ENCODE measurements at regions not wholly inside any gene's neighbourhood (a gene's known extent, or its start where the extent isn't known, plus 50 kb on each side); places are given as distances from the start of the nearest gene placed in this dataset.

DNA sequence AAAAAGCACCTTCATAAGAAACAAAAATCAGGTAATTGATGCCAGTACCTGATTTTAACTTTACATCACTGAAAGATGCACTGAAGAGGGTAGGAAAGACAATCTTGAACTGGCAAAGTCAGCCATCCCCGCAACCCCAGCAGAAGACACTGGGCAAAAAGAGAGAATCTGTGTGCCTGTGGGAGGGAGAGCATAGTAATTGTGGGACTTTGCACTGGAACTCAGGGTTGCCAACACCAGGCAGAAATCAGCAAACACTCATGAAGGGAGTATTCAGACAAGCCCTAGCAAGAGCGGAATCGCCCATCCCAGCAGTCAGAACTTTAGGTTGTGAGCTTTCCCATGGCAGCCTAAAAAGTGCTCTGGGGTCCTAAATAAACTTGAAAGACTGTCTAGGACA lies 344.6 kb upstream of the GJE1 start:
- H3K4me3 ChIP-seq (ENCODE audit: insufficient read depth, low read length, poor library complexity, severe bottlenecking): no peak overlapping the region
- no peaks in the 10 kb centered on the region for H3K9me2 ChIP-seq (replicated peaks; ENCODE audit: insufficient read depth, low read length)
- H3K4me2 ChIP-seq (ENCODE audit: low read depth, low read length, poor library complexity, severe bottlenecking): no peak overlapping the region
- H3K36me3 ChIP-seq (ENCODE audit: low read length): no peaks in the 10 kb centered on the region
- H3K27ac ChIP-seq (ENCODE audit: low read depth, low read length): no peak overlapping the region
- H3K9ac ChIP-seq (ENCODE audit: low read length): no peak overlapping the region
- no peaks in the 10 kb centered on the region for H3K79me2 ChIP-seq (ENCODE audit: insufficient read depth, low read length)
- H3K9me3 ChIP-seq (ENCODE audit: insufficient read depth, low read length): no peaks in the 10 kb centered on the region
- TF ChIP-seq, protein P1, sequence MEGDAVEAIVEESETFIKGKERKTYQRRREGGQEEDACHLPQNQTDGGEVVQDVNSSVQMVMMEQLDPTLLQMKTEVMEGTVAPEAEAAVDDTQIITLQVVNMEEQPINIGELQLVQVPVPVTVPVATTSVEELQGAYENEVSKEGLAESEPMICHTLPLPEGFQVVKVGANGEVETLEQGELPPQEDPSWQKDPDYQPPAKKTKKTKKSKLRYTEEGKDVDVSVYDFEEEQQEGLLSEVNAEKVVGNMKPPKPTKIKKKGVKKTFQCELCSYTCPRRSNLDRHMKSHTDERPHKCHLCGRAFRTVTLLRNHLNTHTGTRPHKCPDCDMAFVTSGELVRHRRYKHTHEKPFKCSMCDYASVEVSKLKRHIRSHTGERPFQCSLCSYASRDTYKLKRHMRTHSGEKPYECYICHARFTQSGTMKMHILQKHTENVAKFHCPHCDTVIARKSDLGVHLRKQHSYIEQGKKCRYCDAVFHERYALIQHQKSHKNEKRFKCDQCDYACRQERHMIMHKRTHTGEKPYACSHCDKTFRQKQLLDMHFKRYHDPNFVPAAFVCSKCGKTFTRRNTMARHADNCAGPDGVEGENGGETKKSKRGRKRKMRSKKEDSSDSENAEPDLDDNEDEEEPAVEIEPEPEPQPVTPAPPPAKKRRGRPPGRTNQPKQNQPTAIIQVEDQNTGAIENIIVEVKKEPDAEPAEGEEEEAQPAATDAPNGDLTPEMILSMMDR (IDR thresholded peaks at IDR 0.05; ENCODE audit: insufficient read depth, low read length, poor library complexity, severe bottlenecking): no peak
- no peak for TF ChIP-seq EZH2phosphoT487 (conservative IDR thresholded peaks at IDR 0.05; ENCODE audit: low read length)
- no peak overlapping the region for H2AFZ ChIP-seq (ENCODE audit: low read depth, low read length, severe bottlenecking)
- H4K20me1 ChIP-seq (ENCODE audit: low read depth, low read length): no peaks in the 10 kb centered on the region
- no peaks in the 10 kb centered on the region for H3F3A ChIP-seq (ENCODE audit: insufficient read depth)
- H3K27me3 ChIP-seq (ENCODE audit: low read length): no peaks in the 10 kb centered on the region

- Histone ChIP-seq H3K4me3 (ENCODE audit: insufficient read depth, low read length, poor library complexity, severe bottlenecking) (no peak overlapping the region), H2AFZ (ENCODE audit: low read depth, low read length, severe bottlenecking) (no peak overlapping the region), H3K9me2 (replicated peaks; ENCODE audit: insufficient read depth, low read length) (no peaks in the 10 kb centered on the region), H3F3A (ENCODE audit: insufficient read depth) (no peaks in the 10 kb centered on the region), H3K4me2 (ENCODE audit: low read depth, low read length, poor library complexity, severe bottlenecking) (no peak overlapping the region), H3K79me2 (ENCODE audit: insufficient read depth, low read length) (no peaks in the 10 kb centered on the region), H3K9ac (ENCODE audit: low read length) (no peak overlapping the region), H3K36me3 (ENCODE audit: low read length) (no peaks in the 10 kb centered on the region), H4K20me1 (ENCODE audit: low read depth, low read length) (no peaks in the 10 kb centered on the region), H3K9me3 (ENCODE audit: insufficient read depth, low read length) (no peaks in the 10 kb centered on the region), H3K27me3 (ENCODE audit: low read length) (no peaks in the 10 kb centered on the region), H3K27ac (ENCODE audit: low read depth, low read length) (no peak overlapping the region)
- no peak for TF ChIP-seq EZH2phosphoT487 (conservative IDR thresholded peaks at IDR 0.05; ENCODE audit: low read length)
- TF ChIP-seq, protein P1 (IDR thresholded peaks at IDR 0.05; ENCODE audit: insufficient read depth, low read length, poor library complexity, severe bottlenecking): no peak
These were observed 349.1 kb upstream of the GJE1 start for GRCh38 chr6:141783585-141783984.

- Histone ChIP-seq H3K4me2 (ENCODE audit: low read depth, low read length, poor library complexity, severe bottlenecking) (no peak overlapping the region), H3K9ac (ENCODE audit: low read length) (no peak overlapping the region), H4K20me1 (ENCODE audit: low read depth, low read length) (no peaks in the 10 kb centered on the region), H3K36me3 (ENCODE audit: low read length) (no peaks in the 10 kb centered on the region), H3K9me2 (replicated peaks; ENCODE audit: insufficient read depth, low read length) (no peaks in the 10 kb centered on the region), H3K9me3 (ENCODE audit: insufficient read depth, low read length) (no peaks in the 10 kb centered on the region), H3K27me3 (ENCODE audit: low read length) (no peaks in the 10 kb centered on the region), H2AFZ (ENCODE audit: low read depth, low read length, severe bottlenecking) (no peak overlapping the region), H3K79me2 (ENCODE audit: insufficient read depth, low read length) (no peaks in the 10 kb centered on the region), H3K4me3 (ENCODE audit: insufficient read depth, low read length, poor library complexity, severe bottlenecking) (no peak overlapping the region), H3F3A (ENCODE audit: insufficient read depth) (no peaks in the 10 kb centered on the region), H3K27ac (ENCODE audit: low read depth, low read length) (no peak overlapping the region)
- TF ChIP-seq, protein P1 (IDR thresholded peaks at IDR 0.05; ENCODE audit: insufficient read depth, low read length, poor library complexity, severe bottlenecking): no peak
- TF ChIP-seq EZH2phosphoT487 (conservative IDR thresholded peaks at IDR 0.05; ENCODE audit: low read length): no peak
These were observed 352.4 kb upstream of the GJE1 start for GRCh38 chr6:141780296-141780695.
